ENCODE measurements at regions not wholly inside any gene's neighbourhood (a gene's known extent, or its start where the extent isn't known, plus 50 kb on each side); places are given as distances from the start of the nearest gene placed in this dataset.
A peak's percentile ranks its signal among the peaks of the same experiment; 100 is the strongest.

GRCh38 chrX:130529531-130529930 is 127.7 kb downstream of the RBMX2 start:
- H3K4me1 ChIP-seq (ENCODE audit: insufficient read depth, low read length) = no peaks in the 10 kb centered on the region
- FAIRE-seq = no peak
- no peak overlapping the region for H3K27ac Mint-ChIP-seq (ENCODE audit: unreplicated experiment)
- DNase-seq (ENCODE audit: low read depth) = no peak
- H3K4me3 Mint-ChIP-seq (ENCODE audit: unreplicated experiment) = no peak overlapping the region
- H3K4me3 ChIP-seq (ENCODE audit: insufficient read depth, low read depth, low read length) = no peak overlapping the region
- H3K27me3 ChIP-seq (ENCODE audit: insufficient read depth, low read length) = no peaks in the 10 kb centered on the region
- H3K79me2 ChIP-seq (ENCODE audit: insufficient read depth, low read length) = no peaks in the 10 kb centered on the region
- no peaks in the 10 kb centered on the region for H3K4me1 Mint-ChIP-seq (ENCODE audit: low read depth, unreplicated experiment)
- no peaks in the 10 kb centered on the region for H3K36me3 Mint-ChIP-seq (ENCODE audit: low read depth, unreplicated experiment)
- H2AFZ ChIP-seq (ENCODE audit: low read depth, low read length) = no peak overlapping the region
- no peak overlapping the region for H3K27ac ChIP-seq (ENCODE audit: low read depth, low read length)
- H3K9me3 ChIP-seq (ENCODE audit: insufficient read depth, low read depth, low read length) = no peaks in the 10 kb centered on the region
- H4K20me1 ChIP-seq (ENCODE audit: insufficient read depth, low read length) = no peaks in the 10 kb centered on the region
- no peak overlapping the region for H3K4me2 ChIP-seq (ENCODE audit: low read length)
- peaks cover under 1% of the 10 kb centered on the region for H3K27me3 Mint-ChIP-seq (ENCODE audit: low read depth, unreplicated experiment)
- H3K36me3 ChIP-seq (ENCODE audit: insufficient read depth, low read length) = no peaks in the 10 kb centered on the region
- H3K9ac ChIP-seq (ENCODE audit: low read length) = no peak overlapping the region
- TF ChIP-seq CTCF (IDR thresholded peaks at IDR 0.05; ENCODE audit: insufficient read depth, low read depth, low read length) = no peak
- H3K9me3 Mint-ChIP-seq (ENCODE audit: unreplicated experiment) = no peaks in the 10 kb centered on the region

DNA sequence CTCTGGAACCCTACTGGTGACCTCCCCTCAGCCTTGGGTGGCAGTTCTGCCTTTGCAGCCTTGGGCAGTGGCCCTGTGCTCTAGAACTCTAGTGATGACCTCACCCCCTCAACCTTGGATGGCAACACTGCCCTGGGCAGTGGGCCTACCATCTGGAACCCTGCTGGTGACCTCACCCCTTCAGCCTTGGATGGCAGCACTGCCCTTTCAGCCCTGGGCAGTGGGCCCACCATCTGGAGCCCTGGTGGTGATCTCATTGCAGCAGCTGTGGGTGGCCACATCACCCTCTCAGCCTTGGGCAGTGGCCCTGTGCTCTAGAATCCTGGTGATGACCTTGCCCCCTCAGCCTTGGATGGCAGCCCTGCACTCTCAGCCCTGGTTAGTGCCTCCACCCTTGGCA is 129.3 kb downstream of the RBMX2 start:
- H3K27me3 ChIP-seq (ENCODE audit: insufficient read depth, low read length) = no peaks in the 10 kb centered on the region
- DNase-seq (ENCODE audit: low read depth) (no peak), FAIRE-seq (no peak)
- H3K27me3 Mint-ChIP-seq (ENCODE audit: low read depth, unreplicated experiment) = peaks cover 2% of the 10 kb centered on the region
- no peak overlapping the region for H3K9ac ChIP-seq (ENCODE audit: low read length)
- no peaks in the 10 kb centered on the region for H3K9me3 ChIP-seq (ENCODE audit: insufficient read depth, low read depth, low read length)
- H3K36me3 Mint-ChIP-seq (ENCODE audit: low read depth, unreplicated experiment) = no peaks in the 10 kb centered on the region
- H3K9me3 Mint-ChIP-seq (ENCODE audit: unreplicated experiment) = no peaks in the 10 kb centered on the region
- H3K4me3 ChIP-seq (ENCODE audit: insufficient read depth, low read depth, low read length) = no peak overlapping the region
- no peak overlapping the region for H3K27ac ChIP-seq (ENCODE audit: low read depth, low read length)
- H3K4me1 ChIP-seq (ENCODE audit: insufficient read depth, low read length) = no peaks in the 10 kb centered on the region
- H2AFZ ChIP-seq (ENCODE audit: low read depth, low read length) = no peak overlapping the region
- H3K4me3 Mint-ChIP-seq (ENCODE audit: unreplicated experiment) = no peak overlapping the region
- no peaks in the 10 kb centered on the region for H3K36me3 ChIP-seq (ENCODE audit: insufficient read depth, low read length)
- no peaks in the 10 kb centered on the region for H4K20me1 ChIP-seq (ENCODE audit: insufficient read depth, low read length)
- H3K4me1 Mint-ChIP-seq (ENCODE audit: low read depth, unreplicated experiment) = no peaks in the 10 kb centered on the region
- H3K27ac Mint-ChIP-seq (ENCODE audit: unreplicated experiment) = no peak overlapping the region
- TF ChIP-seq EZH2 (IDR thresholded peaks at IDR 0.05; ENCODE audit: insufficient read depth, low read length) (no peak), CTCF (IDR thresholded peaks at IDR 0.05; ENCODE audit: insufficient read depth, low read depth, low read length) (no peak)
- H3K79me2 ChIP-seq (ENCODE audit: insufficient read depth, low read length) = no peaks in the 10 kb centered on the region
- no peak overlapping the region for H3K4me2 ChIP-seq (ENCODE audit: low read length)

DNA sequence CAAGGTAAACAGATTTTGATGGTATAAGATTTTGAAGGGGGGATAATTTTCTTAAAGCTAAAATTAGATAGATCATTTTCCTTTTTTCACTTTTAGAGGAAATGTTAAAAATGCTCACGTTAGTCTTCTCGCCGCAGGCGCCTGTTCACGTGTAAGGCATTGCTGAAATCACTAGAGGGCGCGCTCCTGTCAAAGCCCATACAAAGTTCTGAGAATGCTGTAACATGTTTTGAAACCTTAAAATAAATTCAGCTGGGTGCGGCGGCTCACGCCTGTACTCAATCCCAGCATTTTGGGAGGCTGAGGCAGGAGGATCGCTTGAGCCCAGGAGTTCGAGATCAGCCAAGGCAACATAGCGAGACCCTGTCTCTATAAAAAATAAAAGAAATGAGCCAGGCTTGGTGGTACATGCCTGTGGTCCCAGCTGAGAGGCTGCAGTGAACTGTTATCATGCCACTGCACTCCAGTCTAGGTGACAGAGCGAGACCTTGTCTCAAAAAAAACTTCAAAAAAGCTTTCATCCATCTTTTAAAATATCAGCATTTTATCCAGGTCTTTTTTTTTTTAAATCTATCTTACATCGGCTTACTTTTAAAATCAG is 138.0 kb downstream of the RBMX2 start:
- Histone ChIP-seq H3K4me2 (ENCODE audit: low read length) (no peak overlapping the region), H3K36me3 (ENCODE audit: insufficient read depth, low read length) (no peaks in the 10 kb centered on the region), H3K27ac (ENCODE audit: low read depth, low read length) (no peak overlapping the region), H3K9me3 (ENCODE audit: insufficient read depth, low read depth, low read length) (no peaks in the 10 kb centered on the region), H3K4me1 (ENCODE audit: insufficient read depth, low read length) (no peaks in the 10 kb centered on the region), H3K9ac (ENCODE audit: low read length) (no peak overlapping the region), H2AFZ (ENCODE audit: low read depth, low read length) (no peak overlapping the region), H4K20me1 (ENCODE audit: insufficient read depth, low read length) (no peaks in the 10 kb centered on the region), H3K4me3 (ENCODE audit: insufficient read depth, low read depth, low read length) (no peak overlapping the region), H3K79me2 (ENCODE audit: insufficient read depth, low read length) (no peaks in the 10 kb centered on the region), H3K27me3 (ENCODE audit: insufficient read depth, low read length) (no peaks in the 10 kb centered on the region)
- Mint-ChIP-seq H3K27ac (ENCODE audit: unreplicated experiment) (no peak overlapping the region), H3K36me3 (ENCODE audit: low read depth, unreplicated experiment) (no peaks in the 10 kb centered on the region), H3K4me3 (ENCODE audit: unreplicated experiment) (no peak overlapping the region), H3K27me3 (ENCODE audit: low read depth, unreplicated experiment) (no peaks in the 10 kb centered on the region), H3K4me1 (ENCODE audit: low read depth, unreplicated experiment) (no peaks in the 10 kb centered on the region), H3K9me3 (ENCODE audit: unreplicated experiment) (no peaks in the 10 kb centered on the region)
- FAIRE-seq (peak; percentile 76), DNase-seq (ENCODE audit: low read depth) (peak; percentile 4)
- TF ChIP-seq EZH2 (IDR thresholded peaks at IDR 0.05; ENCODE audit: insufficient read depth, low read length) = no peak
- peak; percentile 57 for TF ChIP-seq CTCF (IDR thresholded peaks at IDR 0.05; ENCODE audit: insufficient read depth, low read depth, low read length)

Data from astrocyte (in vitro differentiated cells and primary cell).